D341Med (cell line): ENCODE measurements at regions not wholly inside any gene's neighbourhood (a gene's known extent, or its start where the extent isn't known, plus 50 kb on each side); places are given as distances from the start of the nearest gene placed in this dataset.

Experiments used
- DNase-seq: peaks from one replicate; pipeline ENCODE4 v3.0.0; 2012; ENCODE audit warnings: low spot score

DNA sequence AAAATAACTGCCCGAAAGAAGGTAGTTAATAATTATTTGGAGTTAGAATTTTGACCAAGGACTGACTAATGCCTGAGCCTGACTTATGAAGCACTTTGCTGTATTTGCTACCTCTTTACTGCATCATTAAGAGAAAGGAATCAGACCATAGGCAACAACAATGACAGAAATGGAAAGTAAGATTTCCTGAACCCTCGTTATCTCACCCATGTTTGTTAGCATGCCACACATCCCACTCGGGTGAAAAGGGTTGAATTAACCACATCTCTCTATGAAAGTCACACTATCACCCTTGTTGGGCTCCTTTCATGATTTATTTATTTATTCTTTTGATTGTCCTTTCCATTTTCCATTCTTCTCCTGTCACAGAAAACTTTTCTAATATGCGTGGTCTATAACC is 59.6 kb downstream of the OLIG3 start:
- DNase-seq: no peak

- DNase-seq: no peak
Observed at GRCh38 chr6:137432054-137432611, 62.1 kb downstream of the OLIG3 start.

DNA sequence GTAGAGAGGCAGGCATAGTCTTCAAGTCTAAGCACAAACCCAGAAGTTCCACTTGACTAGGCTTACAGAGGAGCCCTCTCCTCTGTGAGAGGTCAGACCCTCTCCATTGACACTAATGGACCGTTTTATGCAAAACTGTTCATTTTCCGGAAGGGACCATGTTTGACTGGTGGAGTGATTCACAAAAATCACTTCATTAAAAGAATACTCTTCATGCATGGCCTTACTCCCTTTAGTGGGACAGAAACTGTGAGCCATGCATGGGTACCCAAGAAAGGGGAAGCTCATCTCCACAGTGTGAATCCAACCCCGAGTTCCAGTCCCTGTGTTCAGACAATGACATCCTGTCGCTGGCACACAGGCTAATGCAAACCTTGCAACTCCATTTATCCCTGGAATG is 63.2 kb downstream of the OLIG3 start:
- no peak for DNase-seq

DNA sequence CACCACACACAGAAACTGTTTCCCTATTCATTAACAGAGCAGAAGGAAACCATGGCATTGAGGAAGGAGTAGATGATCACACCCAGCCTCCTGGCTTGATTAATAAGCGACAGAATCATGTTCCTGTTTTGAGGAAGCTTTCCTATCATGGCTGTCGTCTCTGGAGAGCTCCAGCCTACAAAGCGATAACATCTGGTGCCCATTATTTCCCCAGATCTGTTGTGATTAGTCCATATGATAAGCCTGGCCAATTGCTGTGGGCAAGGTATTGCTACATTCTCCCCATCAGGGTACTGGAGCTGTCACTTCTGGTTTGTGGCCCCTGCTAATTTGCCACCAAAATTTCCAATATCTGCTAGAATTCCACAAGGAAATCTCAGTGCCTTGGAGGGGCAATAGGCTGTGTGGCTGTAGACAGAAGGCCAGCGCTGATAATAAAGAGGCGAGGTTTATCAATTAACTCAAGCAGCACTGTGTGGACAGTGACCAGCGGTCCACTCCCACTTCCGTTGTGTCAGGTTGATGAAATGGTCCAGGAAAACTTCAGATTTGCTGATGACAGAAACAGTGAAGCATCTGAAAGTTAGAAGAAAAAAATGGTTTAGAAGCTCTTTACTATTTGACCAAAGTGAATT is 66.4 kb downstream of the OLIG3 start:
- no peak for DNase-seq

GRCh38 chr6:137426007-137426689 is 68.0 kb downstream of the OLIG3 start:
- DNase-seq: no peak

DNA sequence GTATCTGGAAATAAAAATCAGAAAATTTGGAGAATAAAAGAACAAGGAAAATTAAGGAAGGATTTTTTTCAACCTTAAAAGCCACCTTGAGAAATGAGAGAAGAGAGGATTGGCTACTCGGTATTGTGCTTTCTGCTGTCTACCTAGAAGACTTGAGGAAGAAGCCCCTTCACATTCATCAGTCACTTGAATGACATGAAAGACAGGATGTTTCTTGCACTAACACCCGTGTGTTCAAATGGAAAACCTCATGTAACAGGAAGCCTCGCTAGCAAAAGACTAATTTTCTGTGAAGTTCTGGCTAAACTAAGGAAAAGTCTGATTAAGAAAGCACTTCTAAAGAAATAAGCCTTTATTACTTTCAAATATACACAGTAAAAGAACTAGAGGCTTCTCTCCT is 69.9 kb downstream of the OLIG3 start:
- no peak for DNase-seq

GRCh38 chr6:137423451-137424168 is 70.6 kb downstream of the OLIG3 start:
- no peak for DNase-seq

- DNase-seq: no peak
Observed at GRCh38 chr6:137417396-137417795, 76.8 kb downstream of the OLIG3 start.

- DNase-seq: no peak
Observed at GRCh38 chr6:137416376-137417109, 77.7 kb downstream of the OLIG3 start.

- no peak for DNase-seq
Observed at GRCh38 chr6:137415834-137416190, 78.4 kb downstream of the OLIG3 start.

GRCh38 chr6:137415127-137415833 is 78.9 kb downstream of the OLIG3 start:
- DNase-seq: peak; percentile 56

- no peak for DNase-seq
Observed at GRCh38 chr6:137414599-137414998, 79.6 kb downstream of the OLIG3 start.

DNA sequence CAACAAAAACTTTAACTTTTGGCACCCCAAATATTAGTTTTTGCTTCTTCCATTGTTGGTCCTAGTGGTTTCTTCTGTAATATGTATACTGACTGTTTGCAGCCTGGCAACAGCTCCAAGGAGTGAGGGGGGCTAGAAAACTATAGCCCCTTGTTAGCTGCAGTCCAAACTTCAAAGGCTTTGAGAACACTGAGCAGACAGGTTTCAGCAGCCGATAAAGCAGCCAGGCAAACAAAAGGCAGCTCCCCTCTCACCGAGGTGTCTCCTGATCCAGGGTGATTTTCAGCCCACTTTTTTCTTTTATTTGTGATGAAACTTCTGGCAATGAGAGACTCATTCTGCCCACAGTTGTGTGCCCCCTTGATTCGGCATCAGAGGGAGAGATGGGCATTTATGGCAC is 80.7 kb downstream of the OLIG3 start:
- DNase-seq: no peak

GRCh38 chr6:137412562-137412961 is 81.6 kb downstream of the OLIG3 start:
- no peak for DNase-seq

DNA sequence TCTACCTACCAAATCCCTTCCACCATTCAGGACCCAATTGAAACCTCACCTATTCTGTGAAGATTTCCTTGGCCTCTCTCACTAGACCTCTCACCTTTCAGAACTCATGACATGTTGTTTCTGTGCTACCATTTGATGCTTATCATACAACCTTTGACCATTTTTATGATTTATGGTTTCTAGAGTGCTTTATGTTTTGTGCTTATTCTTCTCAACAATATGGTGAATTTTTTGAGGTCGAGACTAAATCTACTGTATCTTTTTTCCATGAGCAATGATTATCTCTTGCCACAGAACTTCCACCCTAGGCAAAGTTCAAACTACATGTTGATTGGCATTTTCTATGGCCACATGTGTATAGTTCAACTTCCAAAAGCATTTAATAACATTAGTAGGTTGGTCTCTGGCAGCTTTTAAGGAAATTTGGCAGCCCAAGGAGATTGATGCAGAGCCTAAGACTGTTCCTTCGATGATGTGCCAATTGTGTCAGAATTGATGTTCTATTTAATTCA is 84.9 kb downstream of the OLIG3 start:
- DNase-seq: no peak

- DNase-seq: no peak
Observed at GRCh38 chr6:137407816-137408215, 86.4 kb downstream of the OLIG3 start.

- DNase-seq: no peak
Observed at GRCh38 chr6:137405806-137406205, 88.4 kb downstream of the OLIG3 start.

GRCh38 chr6:137403855-137404254 is 90.3 kb downstream of the OLIG3 start:
- no peak for DNase-seq

DNA sequence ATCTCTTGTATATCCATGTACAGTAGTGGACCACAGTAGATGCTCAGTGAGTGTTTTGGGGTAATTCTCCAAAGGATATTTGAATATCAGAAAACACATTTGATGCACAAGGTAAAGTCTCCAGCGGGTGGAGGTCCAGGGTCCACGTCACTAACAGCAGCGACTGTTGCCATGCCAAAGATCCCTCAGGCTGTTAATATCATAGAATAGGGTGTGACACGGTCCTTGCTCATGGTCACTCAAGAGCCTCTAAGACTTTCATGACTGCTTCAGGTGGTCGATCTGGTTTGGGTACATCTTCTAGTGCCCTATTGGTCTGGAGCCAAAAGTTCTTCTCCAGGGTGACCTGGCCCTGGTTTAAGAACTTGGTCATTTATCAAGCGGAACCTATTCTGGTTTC is 90.8 kb downstream of the OLIG3 start:
- no peak for DNase-seq

DNA sequence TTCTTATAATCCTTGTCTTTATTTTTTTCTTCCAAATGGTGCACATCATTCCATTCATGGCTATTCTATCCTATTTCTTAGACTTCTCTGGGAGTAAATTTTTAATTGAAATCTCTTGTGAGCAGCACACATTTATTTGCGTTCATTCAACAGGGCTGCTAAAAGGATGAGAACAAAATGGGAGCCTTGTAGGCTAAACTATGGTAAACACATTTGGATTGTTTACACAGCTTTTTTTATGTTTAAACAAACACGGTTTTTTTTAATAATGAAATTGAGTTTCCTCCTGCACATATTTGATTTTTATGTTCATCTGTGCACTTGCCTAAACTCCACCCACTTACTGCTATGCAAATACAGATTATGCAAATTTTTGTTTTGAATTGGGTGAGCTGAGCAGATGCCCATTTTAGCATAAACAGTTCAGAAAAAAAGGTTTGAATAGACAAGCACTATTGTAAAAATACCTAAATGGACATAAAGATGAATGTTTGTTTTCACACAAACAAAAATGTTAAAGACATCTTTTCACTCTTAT is 92.0 kb downstream of the OLIG3 start:
- no peak for DNase-seq

- DNase-seq: no peak
Observed at GRCh38 chr6:137401088-137401487, 93.1 kb downstream of the OLIG3 start.
